Fibroblast of skin of scalp (primary cell): ENCODE measurements at regions not wholly inside any gene's neighbourhood (a gene's known extent, or its start where the extent isn't known, plus 50 kb on each side); places are given as distances from the start of the nearest gene placed in this dataset.

Experiments
- DNase-seq: peaks from one replicate; pipeline ENCODE4 v3.0.0-alpha.2; 2013

GRCh38 chr10:83165265-83165664 is 974.0 kb upstream of the GHITM start:
- DNase-seq, result no peak

GRCh38 chr10:83166344-83166743 is 973.0 kb upstream of the GHITM start:
- no peak for DNase-seq

- DNase-seq, result no peak
Measured at GRCh38 chr10:83167081-83167480, 972.2 kb upstream of the GHITM start.

- DNase-seq, result no peak
Measured at GRCh38 chr10:83176901-83177300, 962.4 kb upstream of the GHITM start.

GRCh38 chr10:83178526-83178925 is 960.8 kb upstream of the GHITM start:
- no peak for DNase-seq

- no peak for DNase-seq
Measured at GRCh38 chr10:83179371-83179770, 959.9 kb upstream of the GHITM start.

- DNase-seq, result peak; percentile 12
Measured at GRCh38 chr10:83182076-83182475, 957.2 kb upstream of the GHITM start.

GRCh38 chr10:83184641-83185040 is 954.7 kb upstream of the GHITM start:
- DNase-seq, result peak; percentile 11

GRCh38 chr10:83190614-83191013 is 948.7 kb upstream of the GHITM start:
- no peak for DNase-seq

- DNase-seq, result no peak
Measured at GRCh38 chr10:83193026-83193425, 946.3 kb upstream of the GHITM start.

- no peak for DNase-seq
Measured at GRCh38 chr10:83195021-83195420, 944.3 kb upstream of the GHITM start.

- no peak for DNase-seq
Measured at GRCh38 chr10:83199374-83199773, 939.9 kb upstream of the GHITM start.

- no peak for DNase-seq
Measured at GRCh38 chr10:83205861-83206260, 933.4 kb upstream of the GHITM start.

GRCh38 chr10:83212632-83213334 is 926.5 kb upstream of the GHITM start:
- DNase-seq, result peak; percentile 53

GRCh38 chr10:83214136-83214535 is 925.2 kb upstream of the GHITM start:
- DNase-seq, result no peak

- DNase-seq, result no peak
Measured at GRCh38 chr10:83218205-83218604, 921.1 kb upstream of the GHITM start.

- no peak for DNase-seq
Measured at GRCh38 chr10:83222300-83222699, 917.0 kb upstream of the GHITM start.

- no peak for DNase-seq
Measured at GRCh38 chr10:83222832-83223742, 916.2 kb upstream of the GHITM start.

- no peak for DNase-seq
Measured at GRCh38 chr10:83225781-83226180, 913.5 kb upstream of the GHITM start.

GRCh38 chr10:83229991-83230390 is 909.3 kb upstream of the GHITM start:
- DNase-seq, result no peak

GRCh38 chr10:83233691-83234090 is 905.6 kb upstream of the GHITM start:
- no peak for DNase-seq

GRCh38 chr10:83248106-83248631 is 891.1 kb upstream of the GHITM start:
- DNase-seq, result no peak

GRCh38 chr10:83250396-83250795 is 888.9 kb upstream of the GHITM start:
- DNase-seq, result no peak

GRCh38 chr10:83252169-83252568 is 887.1 kb upstream of the GHITM start:
- no peak for DNase-seq
